ENCODE measurements at regions not wholly inside any gene's neighbourhood (a gene's known extent, or its start where the extent isn't known, plus 50 kb on each side); places are given as distances from the start of the nearest gene placed in this dataset.
A peak's percentile ranks its signal among the peaks of the same experiment; 100 is the strongest.

DNA sequence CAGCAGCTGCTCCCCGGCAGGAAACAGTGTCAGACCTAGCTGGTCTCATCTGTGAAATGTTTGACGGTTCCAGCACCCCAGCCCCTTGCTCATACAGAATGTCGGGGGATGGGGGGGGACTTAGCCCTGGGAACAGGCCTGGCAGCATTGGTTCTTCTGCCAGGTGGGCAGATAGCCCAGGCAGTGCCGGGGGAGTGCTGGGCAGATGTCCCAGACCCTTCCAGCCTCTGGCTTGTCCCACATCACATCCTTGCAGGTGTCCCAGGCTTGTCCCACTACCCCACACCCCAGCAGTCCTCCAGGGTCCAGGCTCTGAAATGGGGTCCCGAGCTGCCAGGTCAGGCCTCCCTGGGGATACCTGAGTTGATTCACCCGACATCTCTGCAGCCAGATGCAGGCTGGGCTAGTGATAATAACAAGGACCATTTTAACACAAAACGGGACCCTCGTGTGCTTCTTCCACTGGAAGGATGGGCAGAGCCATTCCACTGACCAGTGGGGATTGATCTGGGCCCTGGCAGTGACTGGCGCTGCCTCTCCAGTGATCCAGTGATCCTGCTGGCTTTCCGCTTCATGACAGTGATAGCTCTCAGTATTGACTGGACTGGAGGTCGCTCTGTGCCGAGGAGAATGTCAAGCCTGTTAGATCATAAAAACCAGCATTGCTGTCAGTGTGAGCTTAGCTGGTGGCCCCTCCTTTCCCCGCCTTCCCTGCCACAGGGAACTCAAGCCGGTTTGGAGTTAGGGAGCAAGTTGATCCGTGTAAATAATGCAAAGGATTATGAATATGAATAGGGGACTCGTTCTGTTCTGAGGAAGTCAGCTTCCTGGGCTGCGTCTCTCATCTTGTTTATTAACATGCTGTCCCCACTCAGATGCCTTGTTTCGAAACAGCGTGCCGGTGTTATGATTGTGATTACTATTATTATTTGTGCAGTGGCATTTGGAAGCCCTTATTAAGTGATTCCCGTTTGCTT lies 180.6 kb downstream of the AACS start:
- Histone ChIP-seq H3K9me3 (no peaks in the 10 kb centered on the region), H3K4me1 (peaks cover 31% of the 10 kb centered on the region), H3K27me3 (no peaks in the 10 kb centered on the region), H3K4me2 (no peak overlapping the region), H3K4me3 (no peak overlapping the region), H3K36me3 (no peaks in the 10 kb centered on the region), H3K9ac (no peak overlapping the region), H4K20me1 (no peaks in the 10 kb centered on the region), H3K27ac (no peak overlapping the region)
- no peak for TF ChIP-seq Cebpa-rat (IDR thresholded peaks at IDR 0.05)

DNA sequence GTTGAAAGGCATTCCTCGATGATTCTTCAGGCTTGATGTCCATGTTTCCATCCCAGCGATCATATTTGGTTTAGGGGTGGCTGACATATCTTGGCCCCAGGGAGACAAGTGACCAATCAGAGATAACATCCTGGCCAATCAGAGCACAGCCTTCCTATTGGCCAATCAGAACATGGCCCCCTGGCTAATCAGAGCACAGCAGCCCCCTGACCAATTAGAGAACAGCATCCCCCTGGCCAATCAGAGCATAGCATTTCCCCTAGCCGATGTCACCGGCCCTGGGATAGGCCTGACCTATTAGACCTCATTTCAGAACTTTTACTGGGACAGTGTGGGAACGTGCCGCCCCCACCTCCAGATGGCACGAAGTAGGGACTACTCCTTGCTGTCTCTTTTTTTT lies 182.2 kb downstream of the AACS start:
- Histone ChIP-seq H3K36me3 (no peaks in the 10 kb centered on the region), H3K27me3 (no peaks in the 10 kb centered on the region), H3K4me1 (peaks cover 33% of the 10 kb centered on the region)

GRCh38 chr12:125249066-125249824 lies 184.0 kb downstream of the AACS start:
- Histone ChIP-seq H3K4me2 (peak overlapping the region; percentile 71), H3K9me3 (no peaks in the 10 kb centered on the region), H3K9ac (no peak overlapping the region), H3K4me3 (no peak overlapping the region), H3K4me1 (peaks cover 48% of the 10 kb centered on the region), H4K20me1 (no peaks in the 10 kb centered on the region), H3K27ac (peak overlapping the region; percentile 32; the same call in 1 of the 2 replicates), H3K36me3 (no peaks in the 10 kb centered on the region), H3K27me3 (no peaks in the 10 kb centered on the region)
- TF ChIP-seq Cebpa-rat (IDR thresholded peaks at IDR 0.05): no peak

More for the DNA sequence above, 182.2 kb downstream of the AACS start:
- Histone ChIP-seq H4K20me1 (no peaks in the 10 kb centered on the region), H3K9ac (no peak overlapping the region), H3K27ac (no peak overlapping the region), H3K9me3 (no peaks in the 10 kb centered on the region), H3K4me2 (no peak overlapping the region), H3K4me3 (no peak overlapping the region)
- TF ChIP-seq Cebpa-rat (IDR thresholded peaks at IDR 0.05): no peak

GRCh38 chr12:125249932-125250331 lies 184.7 kb downstream of the AACS start:
- no peaks in the 10 kb centered on the region for H4K20me1 ChIP-seq
- peak overlapping the region; percentile 32; the same call in 1 of the 2 replicates for H3K27ac ChIP-seq
- peak overlapping the region; percentile 71 for H3K4me2 ChIP-seq
- H3K9ac ChIP-seq: no peak overlapping the region
- no peaks in the 10 kb centered on the region for H3K36me3 ChIP-seq
- no peak overlapping the region for H3K4me3 ChIP-seq
- peaks cover 51% of the 10 kb centered on the region for H3K4me1 ChIP-seq
- H3K9me3 ChIP-seq: no peaks in the 10 kb centered on the region
- no peak for TF ChIP-seq Cebpa-rat (IDR thresholded peaks at IDR 0.05)
- H3K27me3 ChIP-seq: no peaks in the 10 kb centered on the region

DNA sequence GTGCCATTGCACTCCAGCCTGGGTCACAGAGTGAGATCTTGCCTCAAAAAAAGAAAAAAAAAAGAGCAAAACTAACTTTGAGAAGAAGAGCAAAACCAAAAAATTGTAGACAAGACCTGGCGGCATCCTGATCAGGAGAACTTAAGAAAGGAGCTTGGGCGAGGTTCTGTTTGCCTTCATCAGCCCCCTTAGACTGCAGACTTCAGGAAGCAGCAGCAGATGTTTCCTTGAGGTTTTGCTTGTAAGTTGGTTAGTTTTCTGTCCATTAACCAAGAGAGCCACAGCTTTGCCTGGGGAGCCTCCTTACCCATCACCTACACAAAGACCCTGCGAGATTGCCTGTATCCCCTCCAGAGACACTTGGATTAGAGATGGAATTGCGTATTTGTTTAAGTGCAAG lies 189.0 kb downstream of the AACS start:
- Histone ChIP-seq H4K20me1 (no peaks in the 10 kb centered on the region), H3K9me3 (peaks cover 7% of the 10 kb centered on the region; the same call in 1 of the 2 replicates), H3K9ac (no peak overlapping the region), H3K27me3 (no peaks in the 10 kb centered on the region), H3K4me3 (no peak overlapping the region), H3K27ac (no peak overlapping the region), H3K4me1 (peaks cover 49% of the 10 kb centered on the region), H3K4me2 (peak overlapping the region; percentile 57), H3K36me3 (no peaks in the 10 kb centered on the region)
- TF ChIP-seq Cebpa-rat (IDR thresholded peaks at IDR 0.05): no peak

DNA sequence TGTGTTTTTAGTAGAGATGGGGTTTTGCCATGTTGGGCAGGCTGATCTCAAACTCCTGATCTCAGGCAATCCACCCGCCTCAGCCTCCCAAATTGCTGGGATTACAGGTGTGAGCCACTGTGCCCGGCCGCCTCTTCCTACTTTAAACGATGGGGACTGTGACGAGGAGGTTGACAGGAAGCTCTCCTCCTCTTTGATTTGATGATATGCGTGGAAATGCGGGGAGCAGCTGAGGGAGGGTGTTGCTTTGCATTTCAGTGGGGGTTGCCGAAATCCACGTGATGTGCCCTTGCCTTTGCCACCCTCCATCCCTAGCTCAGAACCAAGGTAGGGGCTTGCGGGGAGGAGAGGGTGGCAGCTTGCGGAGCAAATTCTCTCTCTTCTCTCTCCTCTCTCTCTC lies 189.6 kb downstream of the AACS start:
- H3K27me3 ChIP-seq: no peaks in the 10 kb centered on the region
- no peaks in the 10 kb centered on the region for H3K36me3 ChIP-seq
- peaks cover 7% of the 10 kb centered on the region; the same call in 1 of the 2 replicates for H3K9me3 ChIP-seq
- H4K20me1 ChIP-seq: no peaks in the 10 kb centered on the region
- peak overlapping the region; percentile 57 for H3K4me2 ChIP-seq
- no peak for TF ChIP-seq Cebpa-rat (IDR thresholded peaks at IDR 0.05)
- no peak overlapping the region for H3K27ac ChIP-seq
- peaks cover 42% of the 10 kb centered on the region for H3K4me1 ChIP-seq
- H3K4me3 ChIP-seq: no peak overlapping the region
- H3K9ac ChIP-seq: no peak overlapping the region

DNA sequence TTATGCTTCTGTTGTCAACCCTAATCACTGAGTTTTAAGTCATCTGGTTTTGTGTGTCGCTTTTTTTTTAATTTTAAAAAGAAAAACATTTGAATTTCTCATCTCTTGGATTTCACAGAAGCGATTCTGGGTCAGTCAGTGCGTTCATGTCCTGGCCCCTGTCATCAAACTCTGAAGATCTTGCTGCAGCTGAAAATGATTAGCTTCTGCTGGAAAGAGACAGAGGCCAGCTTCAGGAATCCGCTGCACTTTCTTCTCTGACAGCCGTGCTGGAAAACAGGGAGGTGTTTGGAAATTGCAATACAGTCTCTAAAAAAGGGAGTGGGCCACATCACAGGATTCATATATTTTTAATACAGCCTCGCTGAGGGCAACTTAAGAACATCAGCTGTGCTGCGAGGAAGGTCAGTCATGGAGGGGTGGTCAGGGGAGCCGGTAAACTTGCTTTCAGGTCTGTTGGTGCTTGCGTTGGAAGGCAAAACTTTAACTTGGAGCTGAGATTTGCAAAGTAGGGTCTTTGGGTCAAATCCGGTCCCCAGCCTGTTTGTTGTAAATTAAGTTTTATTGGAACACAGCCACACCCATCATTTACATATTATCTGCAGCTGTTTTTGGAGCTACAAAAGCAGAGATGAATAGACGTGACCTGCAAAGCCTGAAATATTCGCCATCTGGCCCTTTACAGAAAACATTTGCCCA lies 190.8 kb downstream of the AACS start:
- no peak overlapping the region for H3K9ac ChIP-seq

GRCh38 chr12:125256634-125256936 lies 191.3 kb downstream of the AACS start:
- Histone ChIP-seq H3K27me3 (no peaks in the 10 kb centered on the region), H3K4me3 (no peak overlapping the region), H3K27ac (no peak overlapping the region), H4K20me1 (no peaks in the 10 kb centered on the region), H3K4me2 (no peak overlapping the region), H3K36me3 (no peaks in the 10 kb centered on the region), H3K9me3 (peaks cover 7% of the 10 kb centered on the region; the same call in 1 of the 2 replicates), H3K4me1 (peaks cover 31% of the 10 kb centered on the region), H3K9ac (no peak overlapping the region)
- TF ChIP-seq Cebpa-rat (IDR thresholded peaks at IDR 0.05): no peak

More for the DNA sequence above, 190.8 kb downstream of the AACS start:
- TF ChIP-seq Cebpa-rat (IDR thresholded peaks at IDR 0.05): no peak
- no peaks in the 10 kb centered on the region for H3K36me3 ChIP-seq
- H3K4me2 ChIP-seq: no peak overlapping the region
- peaks cover 7% of the 10 kb centered on the region; the same call in 1 of the 2 replicates for H3K9me3 ChIP-seq
- no peak overlapping the region for H3K27ac ChIP-seq
- H3K4me1 ChIP-seq: peaks cover 31% of the 10 kb centered on the region
- no peaks in the 10 kb centered on the region for H4K20me1 ChIP-seq
- H3K27me3 ChIP-seq: no peaks in the 10 kb centered on the region
- no peak overlapping the region for H3K4me3 ChIP-seq

DNA sequence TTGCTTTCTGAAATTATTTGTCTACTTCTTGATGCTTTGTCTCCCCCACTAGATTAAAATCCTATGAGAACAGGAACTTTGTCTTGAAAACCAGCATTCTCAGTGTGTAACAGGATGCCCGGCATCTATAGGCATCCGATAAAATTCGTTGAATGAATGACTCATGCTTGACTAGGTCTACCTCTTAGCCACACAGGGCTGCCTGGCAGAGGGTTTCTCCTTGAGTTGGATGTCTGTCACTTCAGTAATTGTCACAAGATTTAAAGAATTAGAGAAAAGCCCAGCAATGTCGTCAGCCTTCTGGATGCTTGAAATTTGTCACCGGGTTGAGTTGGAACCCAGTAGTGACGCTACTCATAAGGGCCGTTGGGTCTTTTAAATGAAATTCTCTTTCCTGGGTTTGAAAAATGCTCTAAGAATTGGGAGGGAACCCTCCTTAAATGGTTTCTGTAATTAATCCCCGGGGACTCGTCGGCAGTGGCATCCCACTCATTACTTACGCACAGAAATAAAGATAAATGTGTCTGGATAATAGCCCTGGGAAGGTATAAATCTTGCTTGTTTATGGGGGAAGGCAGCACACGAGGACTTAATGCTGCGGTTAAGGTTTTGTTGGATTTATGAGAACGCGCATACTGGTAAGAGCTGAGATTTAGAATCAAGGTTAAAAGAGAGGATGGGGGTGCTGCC lies 194.1 kb downstream of the AACS start:
- H3K4me1 ChIP-seq: peaks cover 12% of the 10 kb centered on the region
- H3K36me3 ChIP-seq: no peaks in the 10 kb centered on the region
- H3K9me3 ChIP-seq: peaks cover 7% of the 10 kb centered on the region; the same call in 1 of the 2 replicates
- H3K27ac ChIP-seq: no peak overlapping the region
- no peak overlapping the region for H3K4me3 ChIP-seq
- no peak for TF ChIP-seq Cebpa-rat (IDR thresholded peaks at IDR 0.05)
- no peak overlapping the region for H3K9ac ChIP-seq
- H4K20me1 ChIP-seq: no peaks in the 10 kb centered on the region
- no peaks in the 10 kb centered on the region for H3K27me3 ChIP-seq
- H3K4me2 ChIP-seq: no peak overlapping the region
